H9 (cell line): ENCODE measurements at regions not wholly inside any gene's neighbourhood (a gene's known extent, or its start where the extent isn't known, plus 50 kb on each side); places are given as distances from the start of the nearest gene placed in this dataset.

Source experiments
- DNase-seq: peaks from one replicate; pipeline ENCODE4 v3.0.0-alpha.2; 2017
- H2AFZ ChIP-seq: one replicate; pipeline ENCODE4 v1.6.1; 2013; ENCODE audit warnings: mild to moderate bottlenecking, low read length, control low read depth, moderate library complexity
- H2AK5ac ChIP-seq: 2 replicates; pipeline ENCODE4 v1.6.1; 2013; ENCODE audit warnings: low read length, control low read depth, mixed read lengths; ENCODE audit not compliant: insufficient read length
- H2BK120ac ChIP-seq: one replicate; pipeline ENCODE4 v1.6.1; 2013; ENCODE audit warnings: low read depth, mild to moderate bottlenecking, low read length, control low read depth, inconsistent platforms; ENCODE audit not compliant: poor library complexity, severe bottlenecking
- H2BK12ac ChIP-seq: 2 replicates; pipeline ENCODE4 v1.6.1; 2013; ENCODE audit warnings: low read length, control low read depth, mixed read lengths, low read depth; ENCODE audit not compliant: insufficient read length
- H2BK15ac ChIP-seq: 2 replicates; pipeline ENCODE4 v1.6.1; 2013; ENCODE audit warnings: low read depth, low read length, control low read depth
- H2BK20ac ChIP-seq: one replicate; pipeline ENCODE4 v1.6.1; 2013; ENCODE audit warnings: low read depth, mild to moderate bottlenecking, low read length, control low read depth, inconsistent platforms; ENCODE audit not compliant: poor library complexity, severe bottlenecking
- H2BK5ac ChIP-seq: 2 replicates; pipeline ENCODE4 v1.6.1; 2013; ENCODE audit warnings: low read length, control low read depth, mixed read lengths; ENCODE audit not compliant: insufficient read length
- H3K14ac ChIP-seq: 2 replicates; pipeline ENCODE4 v1.6.1; 2013; ENCODE audit warnings: low read length, control low read depth; ENCODE audit not compliant: insufficient read depth
- H3K18ac ChIP-seq: 2 replicates; pipeline ENCODE4 v1.6.1; 2013; ENCODE audit warnings: low read depth, mild to moderate bottlenecking, mixed read lengths, low read length, control low read depth; ENCODE audit not compliant: insufficient read length
- H3K23ac ChIP-seq: 2 replicates; pipeline ENCODE4 v1.6.1; 2013; ENCODE audit warnings: low read length, control low read depth, mixed read lengths, low read depth; ENCODE audit not compliant: insufficient read length
- H3K23me2 ChIP-seq: 2 replicates; pipeline ENCODE4 v1.6.1; 2013; ENCODE audit warnings: low read depth, mild to moderate bottlenecking, mixed read lengths, low read length, control low read depth; ENCODE audit not compliant: insufficient read length, poor library complexity, severe bottlenecking
- H3K27ac ChIP-seq: 2 replicates; pipeline ENCODE4 v1.5.1; 2013; ENCODE audit warnings: low read length, control low read depth, mixed read lengths, low read depth; ENCODE audit not compliant: insufficient read length
- H3K27me3 ChIP-seq: 2 replicates; pipeline ENCODE4 v1.6.1; 2013; ENCODE audit warnings: low read length, control low read depth, inconsistent platforms; ENCODE audit not compliant: insufficient read depth
- H3K4ac ChIP-seq: 2 replicates; pipeline ENCODE4 v1.6.1; 2013; ENCODE audit warnings: low read depth, mild to moderate bottlenecking, control low read depth, inconsistent platforms, low read length, moderate library complexity
- H3K4me1 ChIP-seq: 2 replicates; pipeline ENCODE4 v1.6.1; 2013; ENCODE audit warnings: low read length, control low read depth, inconsistent platforms; ENCODE audit not compliant: insufficient read depth
- H3K4me2 ChIP-seq: 2 replicates; pipeline ENCODE4 v1.6.1; 2013; ENCODE audit warnings: low read length, control low read depth, mixed read lengths; ENCODE audit not compliant: insufficient read length, insufficient read depth
- H3K56ac ChIP-seq: 2 replicates; pipeline ENCODE4 v1.6.1; 2013; ENCODE audit warnings: low read depth, mild to moderate bottlenecking, mixed read lengths, low read length, control low read depth; ENCODE audit not compliant: insufficient read length
- H3K79me1 ChIP-seq: 2 replicates; pipeline ENCODE4 v1.6.1; 2013; ENCODE audit warnings: low read depth, mild to moderate bottlenecking, moderate library complexity, low read length, control low read depth, inconsistent platforms; ENCODE audit not compliant: insufficient read depth, poor library complexity, severe bottlenecking
- H3K79me2 ChIP-seq: 2 replicates; pipeline ENCODE4 v1.6.1; 2013; ENCODE audit warnings: low read length, control low read depth, inconsistent platforms; ENCODE audit not compliant: insufficient read depth
- H3K9ac ChIP-seq: 2 replicates; pipeline ENCODE4 v1.6.1; 2013; ENCODE audit warnings: low read length, control low read depth, mixed read lengths; ENCODE audit not compliant: insufficient read length; ENCODE audit errors: extremely low read depth
- H3K9me3 ChIP-seq: one replicate; pipeline ENCODE4 v1.6.1; 2013; ENCODE audit warnings: low read depth, low read length, inconsistent platforms; ENCODE audit not compliant: control insufficient read depth
- H3T11ph ChIP-seq: one replicate; pipeline ENCODE4 v1.6.1; 2013; ENCODE audit warnings: mild to moderate bottlenecking, low read length, control low read depth, inconsistent platforms
- H4K20me1 ChIP-seq: one replicate; pipeline ENCODE4 v1.6.1; 2013; ENCODE audit not compliant: control insufficient read depth, insufficient read length, insufficient read depth
- H4K5ac ChIP-seq: 2 replicates; pipeline ENCODE4 v1.6.1; 2013; ENCODE audit warnings: low read depth, mild to moderate bottlenecking, mixed read lengths, low read length, control low read depth; ENCODE audit not compliant: insufficient read length
- H4K8ac ChIP-seq: replicated peaks from 2 replicates; pipeline ENCODE4 v1.6.1; 2013; ENCODE audit warnings: low read length, control low read depth, mixed read lengths, low read depth; ENCODE audit not compliant: insufficient read length
- H4K91ac ChIP-seq: 2 replicates; pipeline ENCODE4 v1.6.1; 2013; ENCODE audit warnings: low read depth, mild to moderate bottlenecking, moderate library complexity, mixed read lengths, low read length, control low read depth; ENCODE audit not compliant: insufficient read length
- H3K27ac Mint-ChIP-seq, 3 experiments: 2 replicates in 2 of 3; 3 replicates in 1 of 3; pipeline ENCODE4 v1.8.0; 2020 to 2021; ENCODE audit warnings: mixed read lengths in 3 of 3, mild to moderate bottlenecking in 1 of 3, moderate library complexity in 1 of 3
- H3K27me3 Mint-ChIP-seq: 2 replicates; pipeline ENCODE4 v1.8.0; 2021; ENCODE audit warnings: low read depth, mild to moderate bottlenecking, moderate library complexity, mixed read lengths
- H3K36me3 Mint-ChIP-seq, 3 experiments: 2 replicates in 2 of 3; 3 replicates in 1 of 3; pipeline ENCODE4 v1.8.0; 2020 to 2021; ENCODE audit warnings: low read depth in 3 of 3, mixed read lengths in 3 of 3; ENCODE audit not compliant: insufficient read depth in 1 of 3
- H3K4me1 Mint-ChIP-seq, 2 experiments: 2 replicates each; pipeline ENCODE4 v1.8.0; 2020; ENCODE audit warnings: mixed read lengths in 2 of 2
- H3K4me3 Mint-ChIP-seq, 2 experiments: 2 replicates in 1 of 2; 3 replicates in 1 of 2; pipeline ENCODE4 v1.8.0; 2020 to 2021; ENCODE audit warnings: mild to moderate bottlenecking in 2 of 2, mixed read lengths in 2 of 2, moderate library complexity in 1 of 2
- H3K9me3 Mint-ChIP-seq, 2 experiments: 2 replicates in 1 of 2; 3 replicates in 1 of 2; pipeline ENCODE4 v1.8.0; 2020; ENCODE audit warnings: mild to moderate bottlenecking in 2 of 2, mixed read lengths in 2 of 2, moderate library complexity in 1 of 2
- WGBS: extraction: QIAGEN DNeasy Blood & Tissue Kit; methylation state at CpG from one replicate; pipeline ENCODE4 v1.1.7; 2013; ENCODE audit warnings: missing lambda C conversion rate, low lambda C conversion rate, mixed read lengths; ENCODE audit not compliant: insufficient read length; ENCODE audit errors: extremely low coverage; 5-methylcytosine and 5-hydroxymethylcytosine counted together
- TF ChIP-seq, protein P1 (sequence below): fragments of 200-600 bp; sonication (generic); conservative IDR thresholded peaks from 3 replicates; pipeline ENCODE4 v1.8.0; 2021; ENCODE audit warnings: antibody characterized with exemption, mild to moderate bottlenecking

- Histone ChIP-seq H2AFZ (no peak overlapping the region), H3K4me1 (no peaks in the 10 kb centered on the region), H4K5ac (no peak overlapping the region), H2BK12ac (no peak overlapping the region), H3K4ac (no peak overlapping the region), H2AK5ac (no peak overlapping the region), H4K8ac (no peak overlapping the region), H3K27ac (no peak overlapping the region), H3K9ac (no peak overlapping the region), H2BK120ac (no peak overlapping the region), H3K4me2 (no peak overlapping the region), H3T11ph (no peak overlapping the region), H2BK5ac (no peak overlapping the region), H3K14ac (no peak overlapping the region), H3K18ac (no peak overlapping the region), H3K79me1 (no peaks in the 10 kb centered on the region), H4K91ac (no peak overlapping the region), H3K23ac (no peak overlapping the region), H3K23me2 (no peaks in the 10 kb centered on the region), H3K9me3 (no peaks in the 10 kb centered on the region), H2BK20ac (no peak overlapping the region), H3K56ac (no peak overlapping the region), H3K79me2 (no peaks in the 10 kb centered on the region), H4K20me1 (no peaks in the 10 kb centered on the region), H3K27me3 (no peaks in the 10 kb centered on the region), H2BK15ac (no peak overlapping the region)
- peaks cover 15% of the 10 kb centered on the region for H3K27me3 Mint-ChIP-seq
- peaks cover 0 to 4% of the 10 kb centered on the region in 2 experiments; a peak in 1 of 4 replicates for H3K4me1 Mint-ChIP-seq
- TF ChIP-seq, protein P1, sequence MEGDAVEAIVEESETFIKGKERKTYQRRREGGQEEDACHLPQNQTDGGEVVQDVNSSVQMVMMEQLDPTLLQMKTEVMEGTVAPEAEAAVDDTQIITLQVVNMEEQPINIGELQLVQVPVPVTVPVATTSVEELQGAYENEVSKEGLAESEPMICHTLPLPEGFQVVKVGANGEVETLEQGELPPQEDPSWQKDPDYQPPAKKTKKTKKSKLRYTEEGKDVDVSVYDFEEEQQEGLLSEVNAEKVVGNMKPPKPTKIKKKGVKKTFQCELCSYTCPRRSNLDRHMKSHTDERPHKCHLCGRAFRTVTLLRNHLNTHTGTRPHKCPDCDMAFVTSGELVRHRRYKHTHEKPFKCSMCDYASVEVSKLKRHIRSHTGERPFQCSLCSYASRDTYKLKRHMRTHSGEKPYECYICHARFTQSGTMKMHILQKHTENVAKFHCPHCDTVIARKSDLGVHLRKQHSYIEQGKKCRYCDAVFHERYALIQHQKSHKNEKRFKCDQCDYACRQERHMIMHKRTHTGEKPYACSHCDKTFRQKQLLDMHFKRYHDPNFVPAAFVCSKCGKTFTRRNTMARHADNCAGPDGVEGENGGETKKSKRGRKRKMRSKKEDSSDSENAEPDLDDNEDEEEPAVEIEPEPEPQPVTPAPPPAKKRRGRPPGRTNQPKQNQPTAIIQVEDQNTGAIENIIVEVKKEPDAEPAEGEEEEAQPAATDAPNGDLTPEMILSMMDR: no peak
- H3K4me3 Mint-ChIP-seq: no peak overlapping the region
- H3K27ac Mint-ChIP-seq: no peak overlapping the region
- no peak for DNase-seq
- H3K9me3 Mint-ChIP-seq: no peaks in the 10 kb centered on the region
- WGBS: no CpG with 5 or more reads among the region's 7 CpGs
- H3K36me3 Mint-ChIP-seq: no peaks in the 10 kb centered on the region
These were observed 119.6 kb upstream of the MTHFD1L start for GRCh38 chr6:150745896-150746295.
